ENCODE measurements at regions not wholly inside any gene's neighbourhood (a gene's known extent, or its start where the extent isn't known, plus 50 kb on each side); places are given as distances from the start of the nearest gene placed in this dataset.

DNA sequence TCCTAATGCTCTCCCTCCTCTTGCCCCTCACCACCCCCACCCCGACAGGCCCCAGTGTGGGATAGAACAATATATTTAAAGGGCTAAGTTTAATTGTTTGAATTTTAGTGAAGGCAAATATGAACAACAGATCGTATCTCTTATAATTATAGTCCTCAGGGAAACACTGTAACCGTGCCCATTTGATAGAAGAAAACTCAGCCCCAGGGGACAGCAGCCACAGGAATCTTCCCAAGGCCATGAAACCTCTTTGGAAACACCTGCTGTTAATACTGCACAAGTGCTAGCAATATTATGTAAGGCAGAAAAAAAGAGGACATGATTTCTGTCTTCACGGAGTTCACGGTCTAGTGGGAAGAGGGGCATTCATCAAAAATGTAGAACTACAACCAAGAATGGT, 142.2 kb downstream of the URB2 start:
- Histone ChIP-seq H3K36me3 (no peaks in the 10 kb centered on the region), H3K9me3 (ENCODE audit: severe bottlenecking) (no peaks in the 10 kb centered on the region)
- TF ChIP-seq, protein P1, sequence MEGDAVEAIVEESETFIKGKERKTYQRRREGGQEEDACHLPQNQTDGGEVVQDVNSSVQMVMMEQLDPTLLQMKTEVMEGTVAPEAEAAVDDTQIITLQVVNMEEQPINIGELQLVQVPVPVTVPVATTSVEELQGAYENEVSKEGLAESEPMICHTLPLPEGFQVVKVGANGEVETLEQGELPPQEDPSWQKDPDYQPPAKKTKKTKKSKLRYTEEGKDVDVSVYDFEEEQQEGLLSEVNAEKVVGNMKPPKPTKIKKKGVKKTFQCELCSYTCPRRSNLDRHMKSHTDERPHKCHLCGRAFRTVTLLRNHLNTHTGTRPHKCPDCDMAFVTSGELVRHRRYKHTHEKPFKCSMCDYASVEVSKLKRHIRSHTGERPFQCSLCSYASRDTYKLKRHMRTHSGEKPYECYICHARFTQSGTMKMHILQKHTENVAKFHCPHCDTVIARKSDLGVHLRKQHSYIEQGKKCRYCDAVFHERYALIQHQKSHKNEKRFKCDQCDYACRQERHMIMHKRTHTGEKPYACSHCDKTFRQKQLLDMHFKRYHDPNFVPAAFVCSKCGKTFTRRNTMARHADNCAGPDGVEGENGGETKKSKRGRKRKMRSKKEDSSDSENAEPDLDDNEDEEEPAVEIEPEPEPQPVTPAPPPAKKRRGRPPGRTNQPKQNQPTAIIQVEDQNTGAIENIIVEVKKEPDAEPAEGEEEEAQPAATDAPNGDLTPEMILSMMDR (IDR thresholded peaks at IDR 0.05; ENCODE audit: low read depth, low read length): no peak

DNA sequence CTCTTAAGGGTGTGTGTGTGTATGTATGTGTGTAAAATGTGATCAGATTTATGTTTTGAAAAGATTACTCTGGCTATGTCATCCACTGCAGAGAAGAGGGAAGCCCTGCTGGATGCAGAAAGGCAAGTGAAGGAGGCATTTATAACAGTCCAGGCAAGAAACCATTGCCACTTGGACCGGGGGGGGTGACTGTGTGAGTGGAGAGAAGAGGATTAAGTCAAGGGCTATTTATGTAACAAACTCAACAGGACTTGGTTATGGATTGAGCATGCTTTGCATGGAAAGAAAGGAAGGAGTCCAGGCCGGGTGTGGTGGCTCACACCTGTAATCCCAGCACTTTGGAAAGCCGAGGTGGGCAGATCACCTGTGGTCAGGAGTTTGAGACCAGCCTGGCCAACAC, 143.0 kb downstream of the URB2 start:
- H3K27ac ChIP-seq: no peak overlapping the region
- TF ChIP-seq, protein P1 (IDR thresholded peaks at IDR 0.05; ENCODE audit: low read depth, low read length): no peak
- peak; percentile 5 for DNase-seq

More for the DNA sequence above, 142.2 kb downstream of the URB2 start:
- no peak for DNase-seq
- Histone ChIP-seq H3K27ac (no peak overlapping the region), H3K27me3 (ENCODE audit: insufficient read depth, low read depth, severe bottlenecking) (no peaks in the 10 kb centered on the region), H3K4me3 (ENCODE audit: low read depth, low read length) (no peak overlapping the region)

DNA sequence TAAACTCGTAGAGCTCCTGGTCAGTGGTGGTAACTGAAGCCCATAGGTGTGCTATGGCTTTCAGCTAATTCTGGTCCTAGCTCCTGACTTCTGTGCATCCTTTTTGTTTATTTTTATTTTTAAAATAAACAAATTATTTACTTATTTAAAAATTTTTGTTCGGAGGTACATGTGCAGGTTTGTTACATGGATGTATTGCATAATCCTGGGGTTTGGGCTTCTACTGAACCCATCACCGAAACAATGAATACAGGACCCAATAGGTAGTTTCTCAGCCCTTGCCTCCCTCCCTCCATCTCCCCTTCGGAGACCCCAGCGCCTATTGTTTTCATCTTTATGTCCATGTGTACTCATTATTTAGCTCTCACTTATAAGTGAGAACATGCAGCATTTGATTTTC, 143.8 kb downstream of the URB2 start:
- no peak overlapping the region for H3K27ac ChIP-seq
- no peak for DNase-seq
- H3K9me3 ChIP-seq (ENCODE audit: severe bottlenecking): no peaks in the 10 kb centered on the region
- no peaks in the 10 kb centered on the region for H3K36me3 ChIP-seq
- TF ChIP-seq, protein P1 (IDR thresholded peaks at IDR 0.05; ENCODE audit: low read depth, low read length): no peak
- H3K4me3 ChIP-seq (ENCODE audit: low read depth, low read length): no peak overlapping the region
- no peaks in the 10 kb centered on the region for H3K27me3 ChIP-seq (ENCODE audit: insufficient read depth, low read depth, severe bottlenecking)

More for the DNA sequence above, 143.0 kb downstream of the URB2 start:
- Histone ChIP-seq H3K4me3 (ENCODE audit: low read depth, low read length) (no peak overlapping the region), H3K36me3 (no peaks in the 10 kb centered on the region), H3K9me3 (ENCODE audit: severe bottlenecking) (no peaks in the 10 kb centered on the region), H3K27me3 (ENCODE audit: insufficient read depth, low read depth, severe bottlenecking) (no peaks in the 10 kb centered on the region)

DNA sequence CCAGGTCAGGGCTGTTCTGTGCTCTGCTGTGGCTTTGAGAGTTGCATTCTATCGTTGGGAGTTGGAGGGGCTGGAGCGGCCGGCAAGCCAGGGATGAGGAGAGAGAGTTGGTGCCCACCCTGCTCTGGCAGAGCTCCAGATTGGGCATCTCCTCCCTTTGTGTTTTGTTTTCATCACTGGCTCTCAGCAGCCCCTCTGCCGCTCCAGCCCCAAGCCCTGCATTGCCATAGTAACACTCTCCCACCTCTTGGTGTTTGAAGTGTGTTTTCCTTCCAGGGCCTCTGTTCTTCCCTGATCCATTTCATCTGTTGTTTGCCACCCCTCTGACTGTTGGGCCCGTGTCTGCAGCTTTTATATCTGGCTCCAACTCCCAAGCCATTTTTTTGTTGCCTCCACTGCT, 152.7 kb downstream of the URB2 start:
- TF ChIP-seq, protein P1 (IDR thresholded peaks at IDR 0.05; ENCODE audit: low read depth, low read length): no peak
- DNase-seq: no peak
- no peaks in the 10 kb centered on the region for H3K9me3 ChIP-seq (ENCODE audit: severe bottlenecking)

DNA sequence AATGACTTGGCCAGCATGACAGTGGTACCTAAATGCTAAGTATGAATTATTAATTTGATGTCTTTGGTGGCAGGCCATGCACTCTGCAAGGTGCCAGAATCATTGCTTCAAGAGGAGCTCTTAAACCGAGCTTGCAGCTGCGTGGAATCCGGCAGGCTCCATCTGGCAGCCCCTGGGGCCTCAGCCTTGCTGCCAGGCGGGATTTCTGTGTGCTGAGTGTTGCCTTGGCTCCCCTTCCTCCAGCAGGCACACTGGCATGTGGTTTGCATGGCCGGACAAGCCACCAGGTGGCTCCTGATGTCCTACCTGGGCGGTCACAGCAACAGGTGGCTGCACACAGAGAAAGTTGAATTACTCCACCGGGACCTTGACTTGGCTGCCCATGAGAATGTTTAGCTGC, 155.4 kb downstream of the URB2 start:
- TF ChIP-seq, protein P1 (IDR thresholded peaks at IDR 0.05; ENCODE audit: low read depth, low read length): no peak
- H3K27ac ChIP-seq: no peak overlapping the region
- DNase-seq: peak; percentile 16
- H3K9me3 ChIP-seq (ENCODE audit: severe bottlenecking): no peaks in the 10 kb centered on the region
- H3K4me3 ChIP-seq (ENCODE audit: low read depth, low read length): no peak overlapping the region
- H3K27me3 ChIP-seq (ENCODE audit: insufficient read depth, low read depth, severe bottlenecking): no peaks in the 10 kb centered on the region
- no peaks in the 10 kb centered on the region for H3K36me3 ChIP-seq

More for the DNA sequence above, 152.7 kb downstream of the URB2 start:
- no peak overlapping the region for H3K27ac ChIP-seq
- no peaks in the 10 kb centered on the region for H3K27me3 ChIP-seq (ENCODE audit: insufficient read depth, low read depth, severe bottlenecking)
- H3K36me3 ChIP-seq: no peaks in the 10 kb centered on the region
- no peak overlapping the region for H3K4me3 ChIP-seq (ENCODE audit: low read depth, low read length)

DNA sequence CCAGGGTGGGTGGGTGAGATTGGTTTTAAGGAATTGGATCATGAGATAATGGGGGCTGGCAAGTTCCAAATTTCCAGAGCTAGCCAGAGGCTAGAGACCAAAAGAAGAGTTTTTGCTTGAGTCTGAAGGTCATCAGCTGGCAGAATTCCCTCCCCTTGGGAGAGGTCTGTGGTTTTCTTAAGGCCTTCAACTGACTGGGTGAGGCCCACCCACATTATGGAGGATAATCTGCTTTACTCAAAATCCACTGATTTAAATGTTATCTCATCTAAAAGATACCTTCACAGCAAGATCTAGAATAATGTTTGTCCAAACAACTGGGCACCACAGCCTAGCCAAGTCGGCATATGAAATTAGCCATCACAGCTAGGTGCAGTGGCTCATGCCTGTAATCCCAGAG, 156.4 kb downstream of the URB2 start:
- Histone ChIP-seq H3K27ac (no peak overlapping the region), H3K9me3 (ENCODE audit: severe bottlenecking) (peaks cover 4% of the 10 kb centered on the region), H3K36me3 (no peaks in the 10 kb centered on the region), H3K4me3 (ENCODE audit: low read depth, low read length) (no peak overlapping the region), H3K27me3 (ENCODE audit: insufficient read depth, low read depth, severe bottlenecking) (no peaks in the 10 kb centered on the region)
- DNase-seq: no peak
- TF ChIP-seq, protein P1 (IDR thresholded peaks at IDR 0.05; ENCODE audit: low read depth, low read length): no peak

Data from WERI-Rb-1 (cell line).